GM04504 (cell line): ENCODE measurements at regions not wholly inside any gene's neighbourhood (a gene's known extent, or its start where the extent isn't known, plus 50 kb on each side); places are given as distances from the start of the nearest gene placed in this dataset.
A peak's percentile ranks its signal among the peaks of the same experiment; 100 is the strongest.
"Not testable (repeated sequence)": the region's sequence is repeated elsewhere in the genome, so short reads cannot be mapped to it uniquely, and the experiment has no call there.

ENCODE experiments used
- DNase-seq: peaks from one replicate; pipeline ENCODE4 v3.0.0-alpha.2; 2012; ENCODE audit warnings: low read depth

- DNase-seq, result no peak
These were observed 165.2 kb upstream of the TMEM72 start for GRCh38 chr10:44745920-44746319.

DNA sequence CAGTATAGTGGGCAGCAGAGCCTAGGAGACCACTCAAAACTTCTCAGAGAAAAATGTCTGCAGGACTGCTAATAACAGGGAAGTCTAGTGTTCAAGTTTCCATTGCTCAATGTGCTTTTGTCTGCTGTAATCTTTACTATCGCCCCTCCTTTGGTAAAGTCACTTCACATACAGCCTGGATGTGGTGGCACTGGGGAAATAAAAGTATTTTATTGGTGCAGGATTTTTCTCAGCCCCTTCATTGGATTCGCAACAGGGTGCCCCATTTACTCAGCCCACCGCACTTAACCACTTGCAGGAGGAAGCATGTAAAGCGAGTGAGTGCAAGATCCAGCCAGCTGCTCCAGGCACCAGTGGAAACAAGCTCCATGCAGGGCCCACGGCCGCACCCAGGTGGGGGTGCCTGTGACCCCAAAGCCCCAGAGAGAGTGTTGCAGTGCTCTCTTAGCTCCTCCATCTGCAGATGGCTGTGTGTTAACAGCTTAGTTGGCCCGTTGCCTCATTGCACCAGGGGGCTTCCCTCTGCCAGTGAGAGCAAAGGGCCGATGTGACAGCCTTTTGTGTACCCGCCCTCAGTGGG is 163.5 kb upstream of the TMEM72 start:
- no peak for DNase-seq

DNA sequence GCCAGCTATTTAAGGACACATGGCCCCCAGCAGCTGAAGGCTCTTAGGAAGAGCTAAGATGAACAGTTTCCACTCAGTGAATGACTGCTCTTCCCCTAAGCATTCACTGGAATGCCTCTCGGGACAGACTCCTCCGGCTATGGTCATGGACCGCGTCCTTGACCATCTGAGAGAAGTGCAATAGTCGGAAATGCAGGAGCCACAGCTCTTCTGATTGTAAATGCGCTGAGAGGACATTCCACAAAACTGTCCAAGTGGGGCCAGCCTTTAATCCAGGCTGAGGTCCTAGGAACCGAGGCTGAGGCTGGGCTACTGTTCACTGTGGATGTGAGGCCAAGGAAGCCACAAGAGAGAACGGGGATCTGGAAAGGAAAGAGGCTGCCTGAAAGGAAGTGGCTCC is 162.0 kb upstream of the TMEM72 start:
- no peak for DNase-seq

DNA sequence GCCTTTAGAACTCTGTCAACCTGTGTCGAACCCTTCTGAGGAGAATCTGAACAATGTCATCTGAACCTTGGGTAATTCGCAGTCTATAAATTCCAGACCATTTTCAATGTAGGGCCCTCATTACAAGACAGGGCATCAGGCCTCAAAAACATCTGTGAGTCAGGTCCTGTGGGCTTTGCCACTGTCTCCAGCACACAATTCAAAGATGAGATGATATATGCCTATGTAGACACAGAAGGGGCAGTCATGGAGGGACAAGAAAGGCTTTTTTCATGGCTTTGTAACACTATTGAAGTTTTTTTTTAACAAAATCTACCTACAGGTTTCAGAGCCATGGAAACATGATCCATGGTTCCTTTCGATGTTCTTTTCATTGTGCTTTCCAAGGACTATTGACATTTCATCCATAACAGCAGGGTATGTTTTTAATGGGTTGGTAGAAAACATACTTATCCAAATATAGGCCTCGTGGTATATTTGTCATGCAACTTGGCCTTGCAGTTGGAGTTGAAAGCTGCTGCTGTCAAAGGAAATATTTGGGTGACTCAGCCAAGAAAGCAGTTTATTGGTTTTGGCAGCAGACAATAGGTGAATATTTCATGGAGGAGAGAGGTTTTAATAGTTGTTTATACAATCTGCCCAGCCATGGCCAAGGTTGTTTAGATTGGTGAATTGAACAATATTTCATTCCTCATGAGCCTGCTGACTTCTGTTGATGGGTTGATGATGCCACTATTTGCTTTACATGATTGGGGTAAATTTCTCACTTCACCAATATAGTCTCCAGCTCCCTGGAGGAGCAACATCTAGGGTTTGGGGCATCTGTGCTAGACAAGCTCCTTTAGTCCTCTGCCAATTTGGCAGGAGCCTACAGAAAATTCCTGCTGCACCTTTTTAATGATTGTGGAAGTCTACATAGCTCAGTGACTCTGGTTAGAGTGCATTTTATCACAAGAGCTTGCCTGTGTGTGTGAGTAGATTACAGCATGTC is 158.4 kb upstream of the TMEM72 start:
- DNase-seq, result peak; percentile 94

DNA sequence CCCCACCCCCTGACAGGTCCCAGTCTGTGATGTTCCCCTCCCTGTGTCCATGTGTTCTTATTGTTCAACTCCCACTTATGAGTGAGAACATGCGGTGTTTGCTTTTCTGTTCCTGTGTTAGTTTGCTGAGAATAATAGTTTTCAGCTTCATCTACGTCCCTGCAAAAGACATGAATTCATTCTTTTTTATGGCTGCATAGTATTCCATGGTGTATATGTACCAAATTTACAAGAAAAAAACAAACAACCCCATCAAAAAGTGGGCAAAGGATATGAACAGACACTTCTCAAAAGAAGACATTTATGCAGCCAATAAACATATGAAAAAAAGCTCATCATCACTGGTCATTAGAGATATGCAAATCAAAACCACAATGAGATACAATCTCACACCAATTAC is 156.8 kb upstream of the TMEM72 start:
- DNase-seq, result not testable (repeated sequence)

GRCh38 chr10:44755481-44755880 is 155.7 kb upstream of the TMEM72 start:
- DNase-seq, result no peak

DNA sequence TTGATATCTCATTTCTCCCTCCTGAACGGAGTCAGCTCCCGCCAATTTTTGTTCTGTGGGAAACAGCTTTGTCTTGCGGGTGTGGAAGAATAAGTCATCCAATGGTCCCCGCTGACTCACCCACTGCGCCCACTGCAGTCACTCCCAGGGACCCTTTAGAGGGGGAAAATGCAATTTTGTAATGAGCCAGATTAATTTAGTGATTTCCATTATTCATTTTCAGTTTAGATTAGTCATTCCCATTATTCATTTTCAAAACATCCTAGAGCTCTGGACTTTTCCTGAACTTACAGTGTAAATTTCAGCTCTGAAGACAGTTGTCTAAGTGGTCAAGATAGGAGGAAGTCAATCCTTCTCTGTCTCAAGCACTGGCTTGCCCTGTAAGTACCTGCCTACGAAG is 154.9 kb upstream of the TMEM72 start:
- DNase-seq, result peak; percentile 31

DNA sequence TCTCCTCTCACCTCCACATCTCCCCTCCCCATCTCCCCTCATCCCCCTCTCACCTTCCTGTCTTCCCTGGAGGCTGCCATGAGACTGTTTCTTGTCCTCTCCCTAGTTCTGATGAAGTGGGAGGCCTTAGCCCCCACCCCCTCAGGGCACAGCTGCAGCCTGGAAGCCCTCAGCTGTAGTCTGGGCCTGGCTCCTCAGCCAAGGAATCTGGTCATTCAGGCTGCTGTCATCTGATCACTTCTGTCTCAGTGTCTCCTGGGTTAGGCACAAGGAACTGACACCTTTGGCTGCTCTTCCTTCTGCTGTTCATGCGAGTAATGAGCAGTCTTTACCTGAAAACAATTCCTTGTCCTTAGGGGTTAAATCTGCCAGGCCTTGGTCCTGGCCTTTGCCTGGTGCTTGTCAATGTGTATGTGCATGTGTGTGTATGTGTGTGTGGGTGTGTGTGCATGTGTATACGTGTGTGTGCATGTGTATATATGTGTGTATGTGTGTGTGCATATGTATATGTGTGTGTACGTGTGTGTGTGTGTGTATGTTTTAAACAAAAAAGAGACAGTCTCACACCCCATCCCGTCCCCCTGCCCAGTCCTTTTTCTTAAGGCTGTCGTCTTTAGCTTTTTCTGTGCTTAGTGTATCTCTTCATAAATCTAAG is 153.5 kb upstream of the TMEM72 start:
- no peak for DNase-seq

GRCh38 chr10:44759122-44759521 is 152.0 kb upstream of the TMEM72 start:
- no peak for DNase-seq

DNA sequence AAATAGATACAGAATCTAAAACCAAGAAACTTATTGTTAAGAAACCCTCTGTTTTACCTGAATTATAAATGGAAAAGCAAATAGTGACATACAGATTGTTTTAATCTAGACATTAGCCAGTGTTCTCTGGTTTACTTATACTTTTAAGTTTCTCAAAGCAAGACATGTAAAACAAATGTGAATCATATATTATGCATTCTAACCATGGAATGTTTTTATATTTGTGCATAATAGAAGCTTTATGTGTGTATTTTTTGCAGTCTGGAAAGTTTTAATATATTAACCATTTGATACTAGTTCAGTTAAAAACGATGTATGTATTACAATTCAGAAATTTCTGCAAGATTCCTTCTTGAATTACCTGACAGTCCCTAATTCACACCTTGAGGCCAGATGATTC is 150.6 kb upstream of the TMEM72 start:
- DNase-seq, result no peak

GRCh38 chr10:44761076-44761475 is 150.1 kb upstream of the TMEM72 start:
- DNase-seq, result no peak

GRCh38 chr10:44763331-44763730 is 147.8 kb upstream of the TMEM72 start:
- no peak for DNase-seq

DNA sequence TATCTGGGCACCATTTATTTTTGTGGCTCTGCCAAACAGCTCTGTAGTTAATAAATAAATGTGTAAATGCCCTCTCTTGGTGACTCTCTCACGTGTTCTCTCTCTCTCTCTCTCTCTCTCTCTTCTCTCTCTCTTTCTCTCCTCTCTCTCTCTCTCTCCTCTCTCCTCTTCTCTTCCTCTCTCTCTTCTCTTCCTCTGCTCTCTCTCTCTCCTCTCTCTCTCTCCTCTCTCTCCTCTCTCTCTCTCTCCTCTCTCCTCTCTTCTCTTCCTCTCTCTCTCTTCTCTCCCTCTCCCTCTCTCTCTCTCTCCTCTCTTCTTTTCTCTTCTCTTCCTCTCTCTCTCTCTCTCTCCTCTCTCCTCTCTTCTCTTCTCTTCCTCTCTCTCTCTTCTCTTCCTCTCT is 145.8 kb upstream of the TMEM72 start:
- no peak for DNase-seq

GRCh38 chr10:44766631-44767030 is 144.5 kb upstream of the TMEM72 start:
- DNase-seq, result no peak

GRCh38 chr10:44769450-44769849 is 141.7 kb upstream of the TMEM72 start:
- no peak for DNase-seq

- DNase-seq, result no peak
These were observed 139.7 kb upstream of the TMEM72 start for GRCh38 chr10:44771233-44771995.

GRCh38 chr10:44773565-44773964 is 137.6 kb upstream of the TMEM72 start:
- DNase-seq, result no peak

DNA sequence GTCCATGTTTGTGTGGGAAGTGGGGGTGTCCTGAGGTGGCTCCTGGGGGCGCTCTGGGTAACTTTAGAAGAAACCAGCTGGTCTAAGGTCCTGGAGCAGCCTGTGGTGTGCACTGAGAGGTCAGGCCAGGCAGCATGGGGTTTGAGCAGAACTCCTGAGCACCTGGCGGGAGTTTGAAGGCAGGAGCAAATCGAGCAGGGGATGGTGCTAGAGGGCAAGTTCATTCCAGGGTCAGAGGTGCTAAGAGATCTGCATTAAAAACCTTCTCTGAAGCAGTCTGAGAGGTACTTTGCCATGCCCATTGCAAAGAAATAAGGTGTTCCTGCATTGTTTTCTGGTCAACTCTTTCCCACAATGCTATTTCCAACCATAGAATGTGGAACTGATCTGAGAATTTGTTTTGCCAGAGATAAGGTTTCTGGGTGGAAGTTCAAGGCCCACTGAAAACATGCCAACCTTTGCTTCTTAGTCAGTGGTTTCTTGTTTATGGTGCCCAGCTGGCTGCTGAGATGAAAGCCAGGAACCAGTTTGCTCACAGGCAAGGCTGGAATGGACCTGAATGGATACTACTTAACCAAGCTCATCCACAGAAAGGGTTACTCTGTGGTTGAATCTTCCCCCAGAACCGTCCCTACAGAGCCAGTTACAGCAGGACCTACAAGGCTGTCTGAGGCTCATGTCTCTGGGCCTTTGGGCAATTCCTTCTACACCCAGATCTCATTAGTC is 136.3 kb upstream of the TMEM72 start:
- DNase-seq, result no peak

DNA sequence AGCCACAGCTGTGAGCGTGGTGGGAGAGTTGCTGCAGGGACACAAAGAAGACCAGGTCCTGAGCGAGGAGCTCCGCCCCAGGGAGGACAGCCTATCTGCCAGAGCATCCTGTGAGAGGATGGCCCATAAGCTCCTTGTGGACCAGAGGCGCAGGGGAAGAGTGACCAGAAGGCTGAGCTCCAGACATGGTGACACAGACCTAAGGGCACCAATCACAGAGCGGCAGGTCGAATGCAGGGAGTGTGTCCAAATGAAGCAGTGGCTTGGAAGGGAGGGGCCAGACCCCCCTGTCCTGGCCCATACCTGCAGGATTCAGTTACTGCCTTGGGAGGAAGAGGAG is 135.8 kb upstream of the TMEM72 start:
- DNase-seq, result no peak

GRCh38 chr10:44776181-44776580 is 135.0 kb upstream of the TMEM72 start:
- no peak for DNase-seq

- no peak for DNase-seq
These were observed 131.6 kb upstream of the TMEM72 start for GRCh38 chr10:44779511-44779910.

DNA sequence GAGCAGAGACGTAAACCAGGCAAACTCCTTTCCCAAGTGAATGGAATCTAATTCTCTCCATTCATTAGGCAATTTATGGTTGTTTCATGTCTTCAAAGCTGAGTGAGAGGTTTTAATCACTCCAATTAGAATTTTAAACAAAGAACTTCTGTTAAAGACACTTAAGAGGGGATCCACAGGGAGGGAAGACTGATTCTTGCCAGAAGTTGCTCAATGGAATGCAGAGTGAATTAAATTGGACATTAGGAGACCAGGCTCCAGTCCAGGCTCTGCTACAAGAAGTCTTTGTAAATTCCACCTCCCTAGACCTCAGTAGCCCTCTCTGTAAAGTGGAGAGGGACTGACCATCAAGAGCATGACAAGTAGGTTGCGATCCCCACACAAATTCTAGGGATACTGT is 130.7 kb upstream of the TMEM72 start:
- no peak for DNase-seq
